Calu3 (cell line): ENCODE measurements at regions not wholly inside any gene's neighbourhood (a gene's known extent, or its start where the extent isn't known, plus 50 kb on each side); places are given as distances from the start of the nearest gene placed in this dataset.

Experiments
- BruUV-seq: library from RNA; stranded (reverse); fragments of 400-500 nt; replicated peaks from 2 replicates; lab custom pipeline; 2021; lab: Mats Ljungman, UMichigan
- CTCF ChIA-PET: fragments of 300-600 bp; sonication (Branson Sonifier 250); formaldehyde crosslinking; loops from one replicate; lab custom pipeline; 2022; ENCODE audit warnings: antibody characterized with exemption; lab: Charles Lee
- DNase-seq: peaks from one replicate; pipeline ENCODE4 v3.0.0; 2022
- H3K27ac Mint-ChIP-seq: one replicate; pipeline ENCODE4 v1.8.0; 2022; ENCODE audit warnings: mixed read lengths; ENCODE audit not compliant: unreplicated experiment
- H3K27me3 Mint-ChIP-seq: one replicate; pipeline ENCODE4 v1.8.0; 2022; ENCODE audit warnings: mixed read lengths; ENCODE audit not compliant: unreplicated experiment
- H3K36me3 Mint-ChIP-seq: one replicate; pipeline ENCODE4 v1.8.0; 2022; ENCODE audit warnings: mild to moderate bottlenecking, moderate library complexity, mixed read lengths; ENCODE audit not compliant: insufficient read depth, unreplicated experiment
- H3K4me1 Mint-ChIP-seq: one replicate; pipeline ENCODE4 v1.8.0; 2022; ENCODE audit warnings: mild to moderate bottlenecking, low read depth, mixed read lengths; ENCODE audit not compliant: unreplicated experiment
- H3K4me3 Mint-ChIP-seq: one replicate; pipeline ENCODE4 v1.8.0; 2022; ENCODE audit warnings: mild to moderate bottlenecking, low read depth, moderate library complexity, mixed read lengths; ENCODE audit not compliant: unreplicated experiment
- H3K9me3 Mint-ChIP-seq: one replicate; pipeline ENCODE4 v1.8.0; 2022; ENCODE audit warnings: low read depth, mixed read lengths; ENCODE audit not compliant: unreplicated experiment
- intact Hi-C: fragments of 100-400 bp; cut with micrococcal nuclease; formaldehyde crosslinking; loops from one replicate; pipeline ENCODE4 v1.10.0; 2022; ENCODE audit not compliant: unreplicated experiment
- TF ChIP-seq, protein P1 (sequence below): fragments of 200-600 bp; IDR thresholded peaks from one replicate; pipeline ENCODE4 v1.8.0; 2022; ENCODE audit warnings: antibody characterized with exemption; ENCODE audit not compliant: unreplicated experiment

DNA sequence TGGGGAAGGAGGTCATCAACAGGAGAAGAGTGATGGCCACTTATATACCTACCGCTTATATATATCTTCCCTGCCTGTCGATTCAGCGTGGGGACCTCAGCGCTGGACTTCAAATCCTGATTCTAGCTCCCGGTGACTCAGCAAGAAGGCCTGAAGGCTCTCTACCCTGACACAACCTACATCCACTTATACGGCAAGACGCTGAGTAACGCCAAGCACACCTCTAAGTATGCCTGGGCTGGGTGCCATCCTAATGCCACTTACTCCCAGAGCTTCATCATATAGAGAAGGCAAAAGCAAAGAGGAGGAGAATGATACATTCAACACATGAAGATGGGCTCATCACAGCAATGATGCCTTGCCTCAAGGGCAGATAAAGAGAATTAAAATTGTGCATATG lies 198.3 kb downstream of the CHIC2 start:
- no peaks in the 10 kb centered on the region for H3K9me3 Mint-ChIP-seq
- CTCF ChIA-PET = no interaction called here

DNA sequence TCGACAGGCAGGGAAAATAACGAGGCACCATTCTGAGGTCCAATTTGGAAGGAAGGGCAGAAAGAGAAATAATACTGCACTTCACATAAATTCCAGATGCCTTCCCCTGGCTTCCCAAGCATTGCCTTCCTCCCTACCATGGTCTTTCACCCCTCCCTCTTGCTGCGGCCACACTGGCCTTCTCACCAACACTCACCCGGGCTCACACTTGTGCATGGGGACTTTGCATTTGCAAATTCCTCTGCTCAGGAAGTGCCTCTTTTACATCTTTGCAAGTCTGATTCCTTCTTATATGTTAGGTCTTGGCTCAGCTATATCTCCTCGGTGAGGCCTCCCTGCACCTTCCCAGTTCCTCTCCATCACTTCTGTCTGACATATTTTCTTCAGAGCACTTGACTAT lies 199.4 kb downstream of the CHIC2 start:
- BruUV-seq = no TSS peak
- Mint-ChIP-seq H3K36me3 (no peaks in the 10 kb centered on the region), H3K4me1 (no peaks in the 10 kb centered on the region), H3K27me3 (no peaks in the 10 kb centered on the region), H3K9me3 (no peaks in the 10 kb centered on the region), H3K4me3 (no peak overlapping the region), H3K27ac (no peak overlapping the region)
- DNase-seq = no peak
- CTCF ChIA-PET = no interaction called here
- TF ChIP-seq, protein P1, sequence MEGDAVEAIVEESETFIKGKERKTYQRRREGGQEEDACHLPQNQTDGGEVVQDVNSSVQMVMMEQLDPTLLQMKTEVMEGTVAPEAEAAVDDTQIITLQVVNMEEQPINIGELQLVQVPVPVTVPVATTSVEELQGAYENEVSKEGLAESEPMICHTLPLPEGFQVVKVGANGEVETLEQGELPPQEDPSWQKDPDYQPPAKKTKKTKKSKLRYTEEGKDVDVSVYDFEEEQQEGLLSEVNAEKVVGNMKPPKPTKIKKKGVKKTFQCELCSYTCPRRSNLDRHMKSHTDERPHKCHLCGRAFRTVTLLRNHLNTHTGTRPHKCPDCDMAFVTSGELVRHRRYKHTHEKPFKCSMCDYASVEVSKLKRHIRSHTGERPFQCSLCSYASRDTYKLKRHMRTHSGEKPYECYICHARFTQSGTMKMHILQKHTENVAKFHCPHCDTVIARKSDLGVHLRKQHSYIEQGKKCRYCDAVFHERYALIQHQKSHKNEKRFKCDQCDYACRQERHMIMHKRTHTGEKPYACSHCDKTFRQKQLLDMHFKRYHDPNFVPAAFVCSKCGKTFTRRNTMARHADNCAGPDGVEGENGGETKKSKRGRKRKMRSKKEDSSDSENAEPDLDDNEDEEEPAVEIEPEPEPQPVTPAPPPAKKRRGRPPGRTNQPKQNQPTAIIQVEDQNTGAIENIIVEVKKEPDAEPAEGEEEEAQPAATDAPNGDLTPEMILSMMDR = no peak
- intact Hi-C loops = no loop called here

More for the DNA sequence above, 198.3 kb downstream of the CHIC2 start:
- Mint-ChIP-seq H3K27me3 (no peaks in the 10 kb centered on the region), H3K27ac (no peak overlapping the region), H3K4me1 (no peaks in the 10 kb centered on the region), H3K4me3 (no peak overlapping the region), H3K36me3 (no peaks in the 10 kb centered on the region)
- intact Hi-C loops = no loop called here
- TF ChIP-seq, protein P1 = no peak
- no TSS peak for BruUV-seq
- DNase-seq = no peak

DNA sequence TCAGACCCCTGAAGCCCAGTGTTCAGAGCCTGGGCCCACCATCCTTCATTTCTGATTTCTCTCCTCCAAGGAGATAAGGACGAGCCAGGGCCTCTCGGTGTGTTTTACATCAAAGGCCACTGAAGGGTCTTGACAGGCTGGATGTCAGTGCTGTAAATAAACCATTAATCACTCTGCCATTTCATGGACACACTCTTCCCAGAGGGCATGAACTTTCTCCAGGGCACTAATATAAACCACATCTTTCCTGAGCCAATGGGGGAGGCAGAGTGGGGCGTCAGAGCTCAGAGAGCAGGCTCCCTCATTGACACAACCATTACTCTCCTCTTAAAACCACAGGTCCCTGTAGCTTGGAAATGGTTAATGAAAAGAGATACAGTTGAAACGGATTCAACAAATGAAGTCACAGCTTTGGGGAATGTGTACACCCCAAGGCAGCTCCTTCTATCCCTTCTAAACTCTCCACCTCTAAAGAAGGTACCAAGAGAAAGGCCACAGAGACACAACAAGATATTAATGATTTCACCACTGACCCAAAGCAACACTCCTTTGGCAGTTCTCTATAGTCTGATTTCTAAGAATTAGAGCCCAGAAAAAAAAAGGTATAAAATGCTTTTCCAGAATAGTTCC lies 200.6 kb downstream of the CHIC2 start:
- Mint-ChIP-seq H3K4me1 (no peaks in the 10 kb centered on the region), H3K9me3 (peaks cover 2% of the 10 kb centered on the region), H3K36me3 (no peaks in the 10 kb centered on the region), H3K27ac (no peak overlapping the region), H3K27me3 (no peaks in the 10 kb centered on the region), H3K4me3 (no peak overlapping the region)
- no peak for DNase-seq
- TF ChIP-seq, protein P1 = no peak
- CTCF ChIA-PET = no interaction called here
- BruUV-seq = no TSS peak
- intact Hi-C loops = no loop called here

DNA sequence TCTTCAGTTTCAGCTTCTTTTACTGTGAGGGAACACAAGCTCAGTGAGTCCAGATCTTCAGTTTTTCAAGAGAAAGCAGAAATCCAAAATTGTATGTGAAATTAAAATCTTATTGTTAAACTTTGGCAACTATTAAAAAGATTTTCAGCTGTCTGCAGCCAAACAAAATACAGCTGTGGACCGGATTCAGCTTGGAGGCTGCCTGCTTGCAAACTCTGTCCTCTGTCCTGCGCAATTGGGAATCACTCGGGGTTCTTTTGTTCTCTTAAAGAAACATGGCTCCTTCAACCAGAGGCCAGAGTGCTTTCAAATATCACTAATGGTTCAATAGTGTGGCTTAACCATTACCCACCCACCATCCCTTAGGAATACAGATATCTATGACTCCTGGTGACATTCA lies 201.2 kb downstream of the CHIC2 start:
- H3K9me3 Mint-ChIP-seq = peaks cover 2% of the 10 kb centered on the region

More for the DNA sequence above, 201.2 kb downstream of the CHIC2 start:
- Mint-ChIP-seq H3K4me3 (no peak overlapping the region), H3K27ac (no peak overlapping the region), H3K36me3 (no peaks in the 10 kb centered on the region), H3K4me1 (no peaks in the 10 kb centered on the region), H3K27me3 (no peaks in the 10 kb centered on the region)
- TF ChIP-seq, protein P1 = no peak
- no peak for DNase-seq
- BruUV-seq = no TSS peak
- intact Hi-C loops = no loop called here
- CTCF ChIA-PET = no interaction called here
